ENCODE measurements at regions not wholly inside any gene's neighbourhood (a gene's known extent, or its start where the extent isn't known, plus 50 kb on each side); places are given as distances from the start of the nearest gene placed in this dataset.
"Not testable (repeated sequence)": the region's sequence is repeated elsewhere in the genome, so short reads cannot be mapped to it uniquely, and the experiment has no call there.

- no peaks in the 10 kb centered on the region for H3K9me3 ChIP-seq
- WGBS = 46% methylated on average over 2 of the region's 2 CpGs
- no peaks in the 10 kb centered on the region for H3K27me3 ChIP-seq (replicated peaks; ENCODE audit: insufficient read depth)
- no peak for TF ChIP-seq POLR2A (IDR thresholded peaks at IDR 0.05)
- no peak for TF ChIP-seq CTCF (IDR thresholded peaks at IDR 0.05)
- TF ChIP-seq POLR2AphosphoS5 (IDR thresholded peaks at IDR 0.05) = no peak
- no peaks in the 10 kb centered on the region for H3K36me3 ChIP-seq
- intact Hi-C loops (cut with DNase I) = no loop called here
- no peak overlapping the region for H3K27ac ChIP-seq
- no peak overlapping the region for H3K4me3 ChIP-seq
- DNase-seq (ENCODE audit: low spot score) = no peak
- no peaks in the 10 kb centered on the region for H3K4me1 ChIP-seq (replicated peaks)
Measured at GRCh38 chr9:90201766-90202165, 440.9 kb downstream of the DIRAS2 start.

GRCh38 chr9:90204128-90204831 lies 438.3 kb downstream of the DIRAS2 start:
- H3K9me3 ChIP-seq = no peaks in the 10 kb centered on the region
- H3K4me3 ChIP-seq = no peak overlapping the region
- H3K27me3 ChIP-seq (replicated peaks; ENCODE audit: insufficient read depth) = no peaks in the 10 kb centered on the region
- TF ChIP-seq CTCF (IDR thresholded peaks at IDR 0.05) (no peak), POLR2A (IDR thresholded peaks at IDR 0.05) (no peak), POLR2AphosphoS5 (IDR thresholded peaks at IDR 0.05) (no peak)
- DNase-seq (ENCODE audit: low spot score) = no peak
- no peaks in the 10 kb centered on the region for H3K36me3 ChIP-seq
- H3K27ac ChIP-seq = no peak overlapping the region
- intact Hi-C loops (cut with DNase I) = no loop called here
- 85% methylated on average over 7 of the region's 7 CpGs for WGBS
- H3K4me1 ChIP-seq (replicated peaks) = no peaks in the 10 kb centered on the region

GRCh38 chr9:90213045-90213444 lies 429.6 kb downstream of the DIRAS2 start:
- H3K4me1 ChIP-seq (replicated peaks); DNase-seq (ENCODE audit: low spot score); H3K27me3 ChIP-seq (replicated peaks; ENCODE audit: insufficient read depth); intact Hi-C loops (cut with DNase I); H3K36me3 ChIP-seq; H3K9me3 ChIP-seq; H3K27ac ChIP-seq; H3K4me3 ChIP-seq: not testable (repeated sequence)
- 55% methylated on average over 9 of the region's 9 CpGs for WGBS

GRCh38 chr9:90219548-90220118 lies 423.0 kb downstream of the DIRAS2 start:
- no peak for DNase-seq (ENCODE audit: low spot score)
- H3K9me3 ChIP-seq = no peaks in the 10 kb centered on the region
- peak in 2 of 4 experiments; percentile 6 to 24 for TF ChIP-seq CTCF (IDR thresholded peaks at IDR 0.05)
- TF ChIP-seq POLR2AphosphoS5 (IDR thresholded peaks at IDR 0.05) = no peak
- no peak for TF ChIP-seq POLR2A (IDR thresholded peaks at IDR 0.05)
- 19% methylated on average over 27 of the region's 27 CpGs for WGBS
- no peaks in the 10 kb centered on the region for H3K4me1 ChIP-seq (replicated peaks)
- intact Hi-C loops (cut with DNase I) = loop anchor here (10.0 kb wide), 1 partner anchor 655 kb away; no protein-coding TSS in a partner anchor
- H3K4me3 ChIP-seq = no peak overlapping the region
- no peaks in the 10 kb centered on the region for H3K36me3 ChIP-seq
- H3K27me3 ChIP-seq (replicated peaks; ENCODE audit: insufficient read depth) = no peaks in the 10 kb centered on the region
- H3K27ac ChIP-seq = no peak overlapping the region

GRCh38 chr9:90221899-90222298 lies 420.7 kb downstream of the DIRAS2 start:
- not testable (repeated sequence) for H3K27me3 ChIP-seq (replicated peaks; ENCODE audit: insufficient read depth); H3K4me3 ChIP-seq; H3K27ac ChIP-seq; H3K4me1 ChIP-seq (replicated peaks); H3K36me3 ChIP-seq; DNase-seq (ENCODE audit: low spot score); H3K9me3 ChIP-seq
- intact Hi-C loops (cut with DNase I) = loop anchor here (10.0 kb wide), 1 partner anchor 653 kb away; no protein-coding TSS in a partner anchor
- WGBS = 77% methylated on average over 15 of the region's 18 CpGs

- WGBS = 23% methylated on average over 10 of the region's 10 CpGs
- not testable (repeated sequence) for H3K27me3 ChIP-seq (replicated peaks; ENCODE audit: insufficient read depth); H3K36me3 ChIP-seq; H3K4me3 ChIP-seq; H3K27ac ChIP-seq; H3K4me1 ChIP-seq (replicated peaks); H3K9me3 ChIP-seq
- DNase-seq (ENCODE audit: low spot score) = peak; percentile 76
- TF ChIP-seq CTCF (IDR thresholded peaks at IDR 0.05) (peak; percentile 46 to 88 (median 76)), POLR2AphosphoS5 (IDR thresholded peaks at IDR 0.05) (peak; percentile 65)
- intact Hi-C loops (cut with DNase I) = loop anchor here (10.0 kb wide), 1 partner anchor 648 kb away; no protein-coding TSS in a partner anchor
Measured at GRCh38 chr9:90226839-90227338, 415.7 kb downstream of the DIRAS2 start.

GRCh38 chr9:90233081-90233480 lies 409.5 kb downstream of the DIRAS2 start:
- WGBS = 92% methylated on average over 4 of the region's 4 CpGs
- H3K27ac ChIP-seq; H3K4me3 ChIP-seq; H3K4me1 ChIP-seq (replicated peaks); H3K27me3 ChIP-seq (replicated peaks; ENCODE audit: insufficient read depth); H3K36me3 ChIP-seq; intact Hi-C loops (cut with DNase I); DNase-seq (ENCODE audit: low spot score); H3K9me3 ChIP-seq: not testable (repeated sequence)
